GM23338 (cell line): ENCODE measurements at regions not wholly inside any gene's neighbourhood (a gene's known extent, or its start where the extent isn't known, plus 50 kb on each side); places are given as distances from the start of the nearest gene placed in this dataset.

Experiments used
- CTCF ChIP-seq, 2 experiments: fragments of 200-600 bp in 1 of 2; sonication (generic) in 1 of 2; conservative IDR thresholded peaks; 2 replicates each; pipeline versions ENCODE4 v1.5.1 to v1.6.1; 2016 to 2017; ENCODE audit warnings: antibody characterized with exemption in 2 of 2, low read depth in 2 of 2, mild to moderate bottlenecking in 2 of 2, moderate library complexity in 1 of 2
- EZH2 ChIP-seq: fragments of 200-600 bp; sonication (generic); IDR thresholded peaks from one replicate; pipeline ENCODE4 v1.8.0; 2017; ENCODE audit warnings: antibody characterized with exemption, mild to moderate bottlenecking, low read depth; ENCODE audit not compliant: unreplicated experiment
- EZH2phosphoT487 ChIP-seq: fragments of 200-600 bp; sonication (generic); IDR thresholded peaks from one replicate; pipeline ENCODE4 v1.8.1; 2018; ENCODE audit warnings: antibody characterized with exemption; ENCODE audit not compliant: unreplicated experiment
- JUNB ChIP-seq: IDR thresholded peaks from one replicate; pipeline ENCODE4 v1.6.1; 2016; ENCODE audit warnings: antibody characterized with exemption; ENCODE audit not compliant: unreplicated experiment
- NANOG ChIP-seq: IDR thresholded peaks from 2 replicates; pipeline ENCODE4 v1.6.1; 2016; ENCODE audit warnings: antibody characterized with exemption, borderline replicate concordance
- POLR2AphosphoS5 ChIP-seq: IDR thresholded peaks from 2 replicates; pipeline ENCODE4 v1.6.1; 2016; ENCODE audit warnings: antibody characterized with exemption, low read depth
- STAT1 ChIP-seq: IDR thresholded peaks from one replicate; pipeline ENCODE4 v1.6.1; 2016; ENCODE audit warnings: antibody characterized with exemption; ENCODE audit not compliant: unreplicated experiment
- TF ChIP-seq, protein P1 (sequence below): IDR thresholded peaks from one replicate; pipeline ENCODE4 v1.6.1; 2018; ENCODE audit warnings: antibody characterized with exemption; ENCODE audit not compliant: unreplicated experiment

- TF ChIP-seq CTCF (conservative IDR thresholded peaks at IDR 0.05; ENCODE audit: low read depth in 2 of 2) (no peak), EZH2phosphoT487 (no peak), STAT1 (no peak), EZH2 (no peak), POLR2AphosphoS5 (no peak), JUNB (no peak), NANOG (no peak)
- TF ChIP-seq, protein P1, sequence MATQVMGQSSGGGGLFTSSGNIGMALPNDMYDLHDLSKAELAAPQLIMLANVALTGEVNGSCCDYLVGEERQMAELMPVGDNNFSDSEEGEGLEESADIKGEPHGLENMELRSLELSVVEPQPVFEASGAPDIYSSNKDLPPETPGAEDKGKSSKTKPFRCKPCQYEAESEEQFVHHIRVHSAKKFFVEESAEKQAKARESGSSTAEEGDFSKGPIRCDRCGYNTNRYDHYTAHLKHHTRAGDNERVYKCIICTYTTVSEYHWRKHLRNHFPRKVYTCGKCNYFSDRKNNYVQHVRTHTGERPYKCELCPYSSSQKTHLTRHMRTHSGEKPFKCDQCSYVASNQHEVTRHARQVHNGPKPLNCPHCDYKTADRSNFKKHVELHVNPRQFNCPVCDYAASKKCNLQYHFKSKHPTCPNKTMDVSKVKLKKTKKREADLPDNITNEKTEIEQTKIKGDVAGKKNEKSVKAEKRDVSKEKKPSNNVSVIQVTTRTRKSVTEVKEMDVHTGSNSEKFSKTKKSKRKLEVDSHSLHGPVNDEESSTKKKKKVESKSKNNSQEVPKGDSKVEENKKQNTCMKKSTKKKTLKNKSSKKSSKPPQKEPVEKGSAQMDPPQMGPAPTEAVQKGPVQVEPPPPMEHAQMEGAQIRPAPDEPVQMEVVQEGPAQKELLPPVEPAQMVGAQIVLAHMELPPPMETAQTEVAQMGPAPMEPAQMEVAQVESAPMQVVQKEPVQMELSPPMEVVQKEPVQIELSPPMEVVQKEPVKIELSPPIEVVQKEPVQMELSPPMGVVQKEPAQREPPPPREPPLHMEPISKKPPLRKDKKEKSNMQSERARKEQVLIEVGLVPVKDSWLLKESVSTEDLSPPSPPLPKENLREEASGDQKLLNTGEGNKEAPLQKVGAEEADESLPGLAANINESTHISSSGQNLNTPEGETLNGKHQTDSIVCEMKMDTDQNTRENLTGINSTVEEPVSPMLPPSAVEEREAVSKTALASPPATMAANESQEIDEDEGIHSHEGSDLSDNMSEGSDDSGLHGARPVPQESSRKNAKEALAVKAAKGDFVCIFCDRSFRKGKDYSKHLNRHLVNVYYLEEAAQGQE, result no peak
Measured at GRCh38 chr6:9431945-9432344, 982.9 kb downstream of the TFAP2A start.
